ENCODE measurements at regions not wholly inside any gene's neighbourhood (a gene's known extent, or its start where the extent isn't known, plus 50 kb on each side); places are given as distances from the start of the nearest gene placed in this dataset.

- no peak for TF ChIP-seq CTCF (IDR thresholded peaks at IDR 0.05)
- TF ChIP-seq MAX (IDR thresholded peaks at IDR 0.05), result no peak
- no peak for TF ChIP-seq GATA3 (IDR thresholded peaks at IDR 0.05; ENCODE audit: borderline replicate concordance)
- no peak for TF ChIP-seq EP300 (IDR thresholded peaks at IDR 0.05)
- TF ChIP-seq CEBPB (IDR thresholded peaks at IDR 0.05), result no peak
- no peak for TF ChIP-seq FOSL2 (IDR thresholded peaks at IDR 0.05)
- TF ChIP-seq FOSL2 (CRISPR knock-in tag; IDR thresholded peaks at IDR 0.05), result no peak
- no peak for TF ChIP-seq POLR2A (IDR thresholded peaks at IDR 0.05; ENCODE audit: low read length)
- TF ChIP-seq CHD4 (IDR thresholded peaks at IDR 0.05; ENCODE audit: borderline replicate concordance), result no peak
- TF ChIP-seq SMC3 (IDR thresholded peaks at IDR 0.05), result no peak
- TF ChIP-seq FOXS1 (CRISPR knock-in tag; IDR thresholded peaks at IDR 0.05), result no peak
- TF ChIP-seq JUN (IDR thresholded peaks at IDR 0.05), result no peak
- TF ChIP-seq NR3C1 (IDR thresholded peaks at IDR 0.05), result no peak
- TF ChIP-seq USF2 (IDR thresholded peaks at IDR 0.05), result no peak
Measured at GRCh38 chr12:13905794-13906193, 75.6 kb downstream of the GRIN2B start.

Data from A549 (cell line).